ENCODE measurements at regions not wholly inside any gene's neighbourhood (a gene's known extent, or its start where the extent isn't known, plus 50 kb on each side); places are given as distances from the start of the nearest gene placed in this dataset.

- DNase-seq, result no peak
- H3K36me3 ChIP-seq (ENCODE audit: low read depth, missing control alignments), result no peaks in the 10 kb centered on the region
- no peak overlapping the region for H3K4me3 ChIP-seq
- WGBS, 2 donors, result 83 to 86% methylated on average over 3 of the region's 3 CpGs
- no peak for TF ChIP-seq CTCF (IDR thresholded peaks at IDR 0.05)
- TF ChIP-seq POLR2A (IDR thresholded peaks at IDR 0.05), result no peak
- intact Hi-C loops (cut with DNase I; ENCODE audit: low total_unique reads), result no loop called here
- no peaks in the 10 kb centered on the region for H3K27me3 ChIP-seq
- no peaks in the 10 kb centered on the region for H3K4me1 ChIP-seq
- H3K27ac ChIP-seq, result no peak overlapping the region
- H3K9me3 ChIP-seq, result no peaks in the 10 kb centered on the region
Observed at GRCh38 chr6:62528894-62529526, 243.0 kb upstream of the KHDRBS2 start.

GRCh38 chr6:62523630-62524029 lies 237.6 kb upstream of the KHDRBS2 start:
- Histone ChIP-seq H3K4me3 (no peak overlapping the region), H3K9me3 (no peaks in the 10 kb centered on the region), H3K4me1 (no peaks in the 10 kb centered on the region), H3K27ac (no peak overlapping the region), H3K36me3 (ENCODE audit: low read depth, missing control alignments) (no peaks in the 10 kb centered on the region), H3K27me3 (no peaks in the 10 kb centered on the region)
- intact Hi-C loops (cut with DNase I; ENCODE audit: low total_unique reads), result no loop called here
- no peak for DNase-seq
- TF ChIP-seq CTCF (IDR thresholded peaks at IDR 0.05), result no peak
- TF ChIP-seq POLR2A (IDR thresholded peaks at IDR 0.05), result no peak
- WGBS, 2 donors, result 54 to 58% methylated on average over 2 of the region's 2 CpGs

- Histone ChIP-seq H3K9me3 (no peaks in the 10 kb centered on the region), H3K27me3 (no peaks in the 10 kb centered on the region), H3K27ac (no peak overlapping the region), H3K4me1 (no peaks in the 10 kb centered on the region), H3K36me3 (ENCODE audit: low read depth, missing control alignments) (no peaks in the 10 kb centered on the region), H3K4me3 (no peak overlapping the region)
- TF ChIP-seq POLR2A (IDR thresholded peaks at IDR 0.05) (no peak), CTCF (IDR thresholded peaks at IDR 0.05) (no peak)
- DNase-seq, result no peak
- intact Hi-C loops (cut with DNase I; ENCODE audit: low total_unique reads), result no loop called here
Observed at GRCh38 chr6:62519574-62519973, 233.5 kb upstream of the KHDRBS2 start.

DNA sequence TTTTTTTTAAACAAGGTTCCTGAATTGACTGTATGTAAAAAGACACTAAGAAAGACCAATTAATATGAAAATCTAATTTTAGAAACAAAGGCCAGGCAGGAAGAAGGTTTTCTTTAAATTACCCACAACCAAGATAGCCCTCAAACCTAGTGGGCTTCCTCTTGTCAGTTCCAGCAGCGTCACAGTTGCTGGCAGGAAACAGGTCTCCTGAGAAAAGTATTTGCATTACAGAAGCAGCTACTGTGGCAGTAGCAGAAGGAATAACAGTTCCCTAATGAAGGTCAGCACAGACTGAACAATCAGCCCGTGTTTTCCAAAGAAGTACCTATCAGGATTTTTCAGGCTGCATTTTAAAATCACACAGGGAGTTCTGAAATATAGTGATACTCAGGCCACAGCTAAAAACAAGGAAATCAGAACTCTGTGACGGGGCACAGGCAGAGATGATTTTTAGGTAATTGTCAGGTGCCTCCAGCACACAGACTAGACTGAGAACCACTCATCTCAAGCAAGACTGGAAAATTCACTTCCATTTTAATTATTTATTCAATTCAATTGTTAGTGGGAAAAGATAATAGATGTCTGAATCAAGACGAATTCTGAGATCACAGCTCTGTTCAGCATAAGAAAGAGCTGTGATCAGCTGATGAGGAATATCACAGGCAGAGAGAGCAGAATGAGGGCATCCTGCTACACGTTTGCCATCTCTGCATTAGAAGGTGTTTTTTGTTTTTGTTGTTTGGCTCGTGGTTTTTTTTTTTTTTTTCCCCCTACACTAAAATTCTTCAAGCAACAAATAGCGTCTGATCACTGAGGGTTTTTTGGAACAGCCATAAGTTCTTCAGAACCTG lies 230.5 kb upstream of the KHDRBS2 start:
- H3K36me3 ChIP-seq (ENCODE audit: low read depth, missing control alignments), result no peaks in the 10 kb centered on the region
- no peak overlapping the region for H3K4me3 ChIP-seq
- intact Hi-C loops (cut with DNase I; ENCODE audit: low total_unique reads), result no loop called here
- 34 to 36% methylated on average over 7 of the region's 7 CpGs for whole genome bisulfite sequencing, 2 donors
- TF ChIP-seq POLR2A (IDR thresholded peaks at IDR 0.05), result no peak
- TF ChIP-seq CTCF (IDR thresholded peaks at IDR 0.05), result no peak
- H3K4me1 ChIP-seq, result no peaks in the 10 kb centered on the region
- H3K27me3 ChIP-seq, result no peaks in the 10 kb centered on the region
- no peaks in the 10 kb centered on the region for H3K9me3 ChIP-seq
- no peak overlapping the region for H3K27ac ChIP-seq
- no peak for DNase-seq
